ENCODE measurements at regions not wholly inside any gene's neighbourhood (a gene's known extent, or its start where the extent isn't known, plus 50 kb on each side); places are given as distances from the start of the nearest gene placed in this dataset.

DNA sequence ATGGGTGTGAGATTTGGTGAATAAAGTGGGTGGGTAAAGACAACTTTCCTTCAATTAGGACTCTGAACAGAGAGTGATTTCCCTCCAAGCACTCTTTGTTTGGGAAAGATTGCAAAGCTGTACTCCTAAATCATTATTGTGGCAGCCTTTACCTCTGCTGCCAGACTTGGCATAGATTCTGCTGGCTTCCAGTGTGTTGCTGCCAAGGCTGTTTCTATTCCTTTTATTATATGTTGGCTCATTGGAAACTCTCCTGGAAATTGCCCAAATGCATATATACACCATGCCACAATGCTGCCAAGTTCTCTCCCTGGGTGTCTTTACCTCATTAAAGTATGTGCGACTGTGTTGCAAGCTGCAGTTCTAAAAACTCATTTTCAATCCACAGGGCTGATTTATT lies 668.0 kb downstream of the MRPL39 start:
- TF ChIP-seq YY1 (IDR thresholded peaks at IDR 0.05; ENCODE audit: low read depth), result no peak
- TF ChIP-seq TEAD4 (IDR thresholded peaks at IDR 0.05), result no peak
- no peak for TF ChIP-seq CEBPB (IDR thresholded peaks at IDR 0.05)
- TF ChIP-seq NFIC (IDR thresholded peaks at IDR 0.05), result no peak
- TF ChIP-seq EP300 (IDR thresholded peaks at IDR 0.05; ENCODE audit: borderline replicate concordance), result no peak
- TF ChIP-seq, protein P1, sequence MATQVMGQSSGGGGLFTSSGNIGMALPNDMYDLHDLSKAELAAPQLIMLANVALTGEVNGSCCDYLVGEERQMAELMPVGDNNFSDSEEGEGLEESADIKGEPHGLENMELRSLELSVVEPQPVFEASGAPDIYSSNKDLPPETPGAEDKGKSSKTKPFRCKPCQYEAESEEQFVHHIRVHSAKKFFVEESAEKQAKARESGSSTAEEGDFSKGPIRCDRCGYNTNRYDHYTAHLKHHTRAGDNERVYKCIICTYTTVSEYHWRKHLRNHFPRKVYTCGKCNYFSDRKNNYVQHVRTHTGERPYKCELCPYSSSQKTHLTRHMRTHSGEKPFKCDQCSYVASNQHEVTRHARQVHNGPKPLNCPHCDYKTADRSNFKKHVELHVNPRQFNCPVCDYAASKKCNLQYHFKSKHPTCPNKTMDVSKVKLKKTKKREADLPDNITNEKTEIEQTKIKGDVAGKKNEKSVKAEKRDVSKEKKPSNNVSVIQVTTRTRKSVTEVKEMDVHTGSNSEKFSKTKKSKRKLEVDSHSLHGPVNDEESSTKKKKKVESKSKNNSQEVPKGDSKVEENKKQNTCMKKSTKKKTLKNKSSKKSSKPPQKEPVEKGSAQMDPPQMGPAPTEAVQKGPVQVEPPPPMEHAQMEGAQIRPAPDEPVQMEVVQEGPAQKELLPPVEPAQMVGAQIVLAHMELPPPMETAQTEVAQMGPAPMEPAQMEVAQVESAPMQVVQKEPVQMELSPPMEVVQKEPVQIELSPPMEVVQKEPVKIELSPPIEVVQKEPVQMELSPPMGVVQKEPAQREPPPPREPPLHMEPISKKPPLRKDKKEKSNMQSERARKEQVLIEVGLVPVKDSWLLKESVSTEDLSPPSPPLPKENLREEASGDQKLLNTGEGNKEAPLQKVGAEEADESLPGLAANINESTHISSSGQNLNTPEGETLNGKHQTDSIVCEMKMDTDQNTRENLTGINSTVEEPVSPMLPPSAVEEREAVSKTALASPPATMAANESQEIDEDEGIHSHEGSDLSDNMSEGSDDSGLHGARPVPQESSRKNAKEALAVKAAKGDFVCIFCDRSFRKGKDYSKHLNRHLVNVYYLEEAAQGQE (IDR thresholded peaks at IDR 0.05; ENCODE audit: low read depth), result no peak
- TF ChIP-seq ZBTB7A (IDR thresholded peaks at IDR 0.05; ENCODE audit: low read depth), result no peak
- TF ChIP-seq CREB1 (IDR thresholded peaks at IDR 0.05; ENCODE audit: low read depth), result no peak
- no peak for TF ChIP-seq TAF1 (IDR thresholded peaks at IDR 0.05; ENCODE audit: low read depth)
- TF ChIP-seq TCF12 (IDR thresholded peaks at IDR 0.05; ENCODE audit: low read depth), result no peak
- TF ChIP-seq EGR1 (IDR thresholded peaks at IDR 0.05), result no peak
- TF ChIP-seq RAD21 (IDR thresholded peaks at IDR 0.05; ENCODE audit: low read depth), result no peak
- TF ChIP-seq, protein P2, sequence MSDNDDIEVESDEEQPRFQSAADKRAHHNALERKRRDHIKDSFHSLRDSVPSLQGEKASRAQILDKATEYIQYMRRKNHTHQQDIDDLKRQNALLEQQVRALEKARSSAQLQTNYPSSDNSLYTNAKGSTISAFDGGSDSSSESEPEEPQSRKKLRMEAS (IDR thresholded peaks at IDR 0.05), result no peak
- TF ChIP-seq, protein P3, sequence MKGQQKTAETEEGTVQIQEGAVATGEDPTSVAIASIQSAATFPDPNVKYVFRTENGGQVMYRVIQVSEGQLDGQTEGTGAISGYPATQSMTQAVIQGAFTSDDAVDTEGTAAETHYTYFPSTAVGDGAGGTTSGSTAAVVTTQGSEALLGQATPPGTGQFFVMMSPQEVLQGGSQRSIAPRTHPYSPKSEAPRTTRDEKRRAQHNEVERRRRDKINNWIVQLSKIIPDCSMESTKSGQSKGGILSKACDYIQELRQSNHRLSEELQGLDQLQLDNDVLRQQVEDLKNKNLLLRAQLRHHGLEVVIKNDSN (IDR thresholded peaks at IDR 0.05), result no peak
- no peak for TF ChIP-seq FOXM1 (IDR thresholded peaks at IDR 0.05; ENCODE audit: borderline replicate concordance, low read depth)

DNA sequence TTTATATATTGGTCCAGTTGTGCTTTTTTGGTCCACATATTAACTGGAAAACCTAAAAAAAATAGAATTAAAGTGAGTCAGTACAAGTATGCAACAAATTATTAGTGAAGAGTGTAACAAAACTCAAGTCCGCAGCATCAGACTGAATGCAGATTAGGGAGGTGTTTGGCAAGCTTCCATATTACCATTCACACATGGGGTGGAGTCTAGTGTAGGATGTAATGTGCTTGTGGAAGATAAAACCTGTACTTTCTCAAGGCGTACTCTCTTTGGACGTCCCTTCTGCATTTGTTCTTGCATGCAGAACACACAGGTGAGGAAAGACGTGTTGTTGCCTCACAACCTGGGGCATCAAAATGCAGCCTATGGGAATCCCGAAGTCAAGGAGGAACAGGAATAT lies 668.7 kb downstream of the MRPL39 start:
- no peak for TF ChIP-seq YY1 (IDR thresholded peaks at IDR 0.05; ENCODE audit: low read depth)
- TF ChIP-seq, protein P2 (IDR thresholded peaks at IDR 0.05), result no peak
- no peak for TF ChIP-seq CEBPB (IDR thresholded peaks at IDR 0.05)
- TF ChIP-seq TEAD4 (IDR thresholded peaks at IDR 0.05), result no peak
- TF ChIP-seq NFIC (IDR thresholded peaks at IDR 0.05), result no peak
- no peak for TF ChIP-seq TAF1 (IDR thresholded peaks at IDR 0.05; ENCODE audit: low read depth)
- no peak for TF ChIP-seq RAD21 (IDR thresholded peaks at IDR 0.05; ENCODE audit: low read depth)

DNA sequence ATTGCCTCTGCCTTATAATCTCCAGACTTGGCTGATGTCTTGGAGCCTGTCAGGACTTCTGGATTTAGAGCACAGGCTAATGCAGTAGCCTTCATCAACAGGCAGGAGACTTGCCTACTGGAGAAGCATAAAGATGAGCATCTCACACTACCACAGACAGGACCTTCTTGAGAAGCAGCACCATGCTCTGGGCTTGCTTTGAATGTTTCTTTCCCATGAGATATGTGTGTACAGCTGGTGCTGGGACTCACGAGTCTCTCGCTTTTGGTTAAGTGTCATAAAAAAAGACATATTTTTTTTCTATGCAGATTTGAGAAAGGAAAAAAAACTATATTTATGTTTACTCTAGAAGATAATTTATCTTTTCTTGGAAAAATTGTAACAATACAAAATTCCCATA lies 671.3 kb downstream of the MRPL39 start:
- TF ChIP-seq, protein P3 (IDR thresholded peaks at IDR 0.05), result no peak
- TF ChIP-seq CREB1 (IDR thresholded peaks at IDR 0.05; ENCODE audit: low read depth) (no peak), RAD21 (IDR thresholded peaks at IDR 0.05; ENCODE audit: low read depth) (no peak), EP300 (IDR thresholded peaks at IDR 0.05; ENCODE audit: borderline replicate concordance) (no peak), ZBTB7A (IDR thresholded peaks at IDR 0.05; ENCODE audit: low read depth) (no peak), YY1 (IDR thresholded peaks at IDR 0.05; ENCODE audit: low read depth) (no peak), TEAD4 (IDR thresholded peaks at IDR 0.05) (no peak), FOXM1 (IDR thresholded peaks at IDR 0.05; ENCODE audit: borderline replicate concordance, low read depth) (no peak), TCF12 (IDR thresholded peaks at IDR 0.05; ENCODE audit: low read depth) (no peak), EGR1 (IDR thresholded peaks at IDR 0.05) (no peak), CEBPB (IDR thresholded peaks at IDR 0.05) (no peak), TAF1 (IDR thresholded peaks at IDR 0.05; ENCODE audit: low read depth) (no peak), NFIC (IDR thresholded peaks at IDR 0.05) (no peak)
- TF ChIP-seq, protein P2 (IDR thresholded peaks at IDR 0.05), result no peak
- TF ChIP-seq, protein P1 (IDR thresholded peaks at IDR 0.05; ENCODE audit: low read depth), result no peak

DNA sequence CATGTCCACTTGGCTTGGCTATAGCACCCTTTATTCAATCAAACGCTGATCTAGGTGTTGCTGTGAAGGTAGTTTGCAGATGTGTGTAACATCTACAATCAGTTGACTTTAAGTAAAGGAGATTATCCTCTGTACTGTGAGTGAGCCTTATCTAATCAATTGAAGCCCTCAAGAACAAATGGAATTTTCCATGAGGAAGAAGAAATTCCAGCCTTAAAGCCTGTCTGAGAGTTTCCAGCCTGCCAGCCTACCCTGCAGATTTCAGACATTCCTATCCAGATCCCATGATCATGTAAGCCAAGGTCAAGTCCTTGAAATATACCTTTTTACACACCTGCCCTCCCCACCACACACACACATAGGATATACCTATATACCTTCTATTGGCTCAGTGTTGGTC lies 696.7 kb downstream of the MRPL39 start:
- TF ChIP-seq, protein P1 (IDR thresholded peaks at IDR 0.05; ENCODE audit: low read depth), result no peak
- TF ChIP-seq RAD21 (IDR thresholded peaks at IDR 0.05; ENCODE audit: low read depth) (no peak), ZBTB7A (IDR thresholded peaks at IDR 0.05; ENCODE audit: low read depth) (no peak), EGR1 (IDR thresholded peaks at IDR 0.05) (no peak), CREB1 (IDR thresholded peaks at IDR 0.05; ENCODE audit: low read depth) (no peak), EP300 (IDR thresholded peaks at IDR 0.05; ENCODE audit: borderline replicate concordance) (no peak), TAF1 (IDR thresholded peaks at IDR 0.05; ENCODE audit: low read depth) (no peak), YY1 (IDR thresholded peaks at IDR 0.05; ENCODE audit: low read depth) (no peak), FOXM1 (IDR thresholded peaks at IDR 0.05; ENCODE audit: borderline replicate concordance, low read depth) (no peak), TCF12 (IDR thresholded peaks at IDR 0.05; ENCODE audit: low read depth) (no peak), CEBPB (IDR thresholded peaks at IDR 0.05) (no peak), TEAD4 (IDR thresholded peaks at IDR 0.05) (no peak), NFIC (IDR thresholded peaks at IDR 0.05) (no peak)
- TF ChIP-seq, protein P2 (IDR thresholded peaks at IDR 0.05), result no peak
- TF ChIP-seq, protein P3 (IDR thresholded peaks at IDR 0.05), result no peak
